Breast epithelium (tissue), 4 donors: ENCODE measurements at regions not wholly inside any gene's neighbourhood (a gene's known extent, or its start where the extent isn't known, plus 50 kb on each side); places are given as distances from the start of the nearest gene placed in this dataset.

ENCODE experiments used
- DNase-seq, 2 donors: peaks; one replicate each; pipeline ENCODE4 v3.0.0-alpha.2; 2019; ENCODE audit warnings: low spot score in 2 of 2
- H3K27ac ChIP-seq, 2 donors: fragments of 200-600 bp; sonication (generic) in 1 of 2; one replicate each; pipeline ENCODE4 v1.5.1; 2016 to 2019; ENCODE audit warnings: mild to moderate bottlenecking in 1 of 2
- H3K27me3 ChIP-seq, 2 donors: fragments of 200-600 bp; sonication (generic) in 1 of 2; one replicate each; pipeline versions ENCODE4 v1.5.1 to v1.6.0; 2017 to 2019; ENCODE audit warnings: control low read depth in 1 of 2, mild to moderate bottlenecking in 1 of 2
- H3K36me3 ChIP-seq: fragments of 200-600 bp; one replicate; pipeline ENCODE4 v1.5.1; 2019
- H3K4me1 ChIP-seq, 2 donors: fragments of 200-600 bp; sonication (generic); one replicate each; pipeline ENCODE4 v1.5.1; 2016 to 2019; ENCODE audit warnings: control low read depth in 1 of 2
- H3K4me3 ChIP-seq, 3 donors: fragments of 200-600 bp; sonication (generic); 1 replicate in 2 of 3; 2 replicates in 1 of 3; pipeline ENCODE4 v1.5.1; 2016 to 2019; ENCODE audit warnings: mild to moderate bottlenecking in 3 of 3, moderate library complexity in 2 of 3
- H3K9me3 ChIP-seq, 2 donors: fragments of 200-600 bp; sonication (generic) in 1 of 2; one replicate each; pipeline ENCODE4 v1.5.1; 2016 to 2019; ENCODE audit warnings: control low read depth in 1 of 2
- CTCF ChIP-seq, 3 donors: fragments of 450-650 bp; IDR thresholded peaks; one replicate each; pipeline ENCODE4 v1.5.1; 2016 to 2017; ENCODE audit warnings: antibody characterized with exemption in 3 of 3, mild to moderate bottlenecking in 3 of 3, moderate library complexity in 3 of 3
- POLR2A ChIP-seq: fragments of 450-650 bp; IDR thresholded peaks from one replicate; pipeline ENCODE4 v1.6.1; 2016; ENCODE audit warnings: antibody characterized with exemption, mild to moderate bottlenecking, moderate library complexity
- POLR2AphosphoS5 ChIP-seq, 3 donors: sonication (generic); formaldehyde crosslinking; IDR thresholded peaks; one replicate each; pipeline ENCODE4 v1.6.1; 2017; ENCODE audit warnings: antibody characterized with exemption in 3 of 3
- intact Hi-C: fragments of 100-400 bp; cut with DNase I; formaldehyde crosslinking; loops from one replicate; pipeline ENCODE4 v1.15.1; 2023; ENCODE audit warnings: low total_unique reads

GRCh38 chr14:53581504-53581903, 375.1 kb downstream of the BMP4 start:
- Histone ChIP-seq H3K4me3 (no peak overlapping the region), H3K4me1 (no peaks in the 10 kb centered on the region), H3K9me3 (no peaks in the 10 kb centered on the region), H3K27me3 (no peaks in the 10 kb centered on the region), H3K27ac (no peak overlapping the region), H3K36me3 (no peaks in the 10 kb centered on the region)
- no peak for TF ChIP-seq CTCF (IDR thresholded peaks at IDR 0.05)
- intact Hi-C loops, result no loop called here
- no peak for DNase-seq

GRCh38 chr14:53571641-53572328, 384.8 kb downstream of the BMP4 start:
- Histone ChIP-seq H3K27me3 (no peaks in the 10 kb centered on the region), H3K4me3 (no peak overlapping the region), H3K9me3 (peaks cover 0 to 4% of the 10 kb centered on the region in 2 donors), H3K4me1 (no peaks in the 10 kb centered on the region), H3K36me3 (no peaks in the 10 kb centered on the region), H3K27ac (peak overlapping the region in 1 of 2 donors; percentile 46)
- TF ChIP-seq POLR2AphosphoS5 (IDR thresholded peaks at IDR 0.05) (no peak), CTCF (IDR thresholded peaks at IDR 0.05) (no peak), POLR2A (no peak)
- no peak for DNase-seq
- intact Hi-C loops, result no loop called here

GRCh38 chr14:53570411-53571387, 385.9 kb downstream of the BMP4 start:
- H3K4me1 ChIP-seq, result no peaks in the 10 kb centered on the region
- no peak overlapping the region for H3K4me3 ChIP-seq
- intact Hi-C loops, result no loop called here
- peak overlapping the region in 1 of 2 donors; percentile 8 for H3K27ac ChIP-seq
- DNase-seq, result no peak
- H3K9me3 ChIP-seq, result peaks cover 0 to 4% of the 10 kb centered on the region in 2 donors
- no peak for TF ChIP-seq POLR2A
- TF ChIP-seq POLR2AphosphoS5 (IDR thresholded peaks at IDR 0.05), result no peak
- TF ChIP-seq CTCF (IDR thresholded peaks at IDR 0.05), result no peak
- H3K36me3 ChIP-seq, result no peaks in the 10 kb centered on the region
- H3K27me3 ChIP-seq, result no peaks in the 10 kb centered on the region

GRCh38 chr14:53569446-53569845, 387.2 kb downstream of the BMP4 start:
- Histone ChIP-seq H3K27ac (no peak overlapping the region), H3K4me1 (no peaks in the 10 kb centered on the region), H3K27me3 (no peaks in the 10 kb centered on the region), H3K9me3 (no peaks in the 10 kb centered on the region), H3K4me3 (no peak overlapping the region), H3K36me3 (no peaks in the 10 kb centered on the region)
- no peak for DNase-seq
- intact Hi-C loops, result no loop called here
- no peak for TF ChIP-seq POLR2A
- TF ChIP-seq CTCF (IDR thresholded peaks at IDR 0.05), result no peak
- TF ChIP-seq POLR2AphosphoS5 (IDR thresholded peaks at IDR 0.05), result no peak

GRCh38 chr14:53567236-53567780, 389.3 kb downstream of the BMP4 start:
- TF ChIP-seq CTCF (IDR thresholded peaks at IDR 0.05), result no peak
- TF ChIP-seq POLR2A, result no peak
- TF ChIP-seq POLR2AphosphoS5 (IDR thresholded peaks at IDR 0.05), result no peak
- Histone ChIP-seq H3K4me3 (no peak overlapping the region), H3K27me3 (no peaks in the 10 kb centered on the region), H3K27ac (no peak overlapping the region), H3K9me3 (peaks cover 0 to 7% of the 10 kb centered on the region in 2 donors), H3K36me3 (no peaks in the 10 kb centered on the region), H3K4me1 (no peaks in the 10 kb centered on the region)
- no peak for DNase-seq
- intact Hi-C loops, result no loop called here
